ENCODE measurements at regions not wholly inside any gene's neighbourhood (a gene's known extent, or its start where the extent isn't known, plus 50 kb on each side); places are given as distances from the start of the nearest gene placed in this dataset.
"Not testable (repeated sequence)": the region's sequence is repeated elsewhere in the genome, so short reads cannot be mapped to it uniquely, and the experiment has no call there.

DNA sequence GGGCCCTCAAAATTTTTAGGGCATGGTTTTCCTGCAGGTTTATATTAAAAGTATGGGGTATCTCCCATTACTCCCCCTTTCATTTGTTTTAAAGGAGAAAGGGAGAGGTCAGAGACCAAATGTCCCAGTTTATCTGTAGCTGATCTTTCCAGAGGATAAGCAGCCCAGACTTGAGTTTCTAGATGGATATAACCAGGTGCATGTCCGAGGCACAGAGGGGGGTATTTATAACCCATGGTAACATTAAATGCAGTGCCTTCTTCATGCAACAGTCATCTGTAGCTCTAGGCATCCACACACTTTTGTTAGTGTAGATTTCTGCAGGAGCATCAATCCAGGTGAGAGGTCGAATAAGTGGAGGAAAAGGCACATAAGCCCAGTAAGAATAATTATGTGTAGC lies 890.3 kb upstream of the GOT2 start:
- not testable (repeated sequence) for DNase-seq (ENCODE audit: low read depth)

DNA sequence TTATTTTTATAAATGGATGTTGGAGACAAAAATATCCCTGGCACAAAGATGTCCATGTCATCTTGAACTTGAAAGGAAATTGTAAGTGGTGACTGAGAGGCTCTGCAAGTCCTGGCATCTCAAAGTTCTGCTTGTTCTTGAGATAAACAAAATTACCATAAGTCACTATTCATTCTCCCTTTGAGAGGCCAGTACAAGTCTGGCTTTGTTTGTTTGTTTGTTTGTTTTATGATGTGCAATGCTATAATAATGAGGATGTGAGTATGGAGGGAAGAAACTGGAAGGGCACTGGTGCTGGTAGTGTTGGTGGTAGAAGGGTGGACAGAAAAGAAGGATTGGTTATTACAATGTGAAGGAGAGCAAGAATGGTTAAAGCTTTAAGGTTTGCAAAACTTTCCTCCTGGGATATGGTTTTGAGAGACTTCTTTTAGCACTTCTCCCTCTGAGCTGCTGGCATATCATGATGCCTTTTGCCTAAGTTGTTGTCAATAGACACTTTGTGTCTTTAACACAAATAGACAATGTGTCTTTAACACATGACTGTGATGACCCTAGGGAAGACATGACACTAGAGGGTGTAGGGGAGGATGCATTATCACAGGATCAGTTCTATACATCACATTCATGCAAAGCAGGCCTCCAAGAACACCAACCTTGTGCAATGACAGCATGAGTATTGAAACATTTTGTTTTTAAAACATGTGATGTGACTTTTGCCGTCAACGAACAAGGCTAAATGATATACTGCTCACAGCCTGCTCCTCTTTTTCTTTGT lies 880.5 kb upstream of the GOT2 start:
- DNase-seq (ENCODE audit: low read depth), result no peak

GRCh38 chr16:59612910-59613620 lies 878.9 kb upstream of the GOT2 start:
- DNase-seq (ENCODE audit: low read depth), result not testable (repeated sequence)

GRCh38 chr16:59612094-59612493 lies 878.0 kb upstream of the GOT2 start:
- DNase-seq (ENCODE audit: low read depth), result no peak

DNA sequence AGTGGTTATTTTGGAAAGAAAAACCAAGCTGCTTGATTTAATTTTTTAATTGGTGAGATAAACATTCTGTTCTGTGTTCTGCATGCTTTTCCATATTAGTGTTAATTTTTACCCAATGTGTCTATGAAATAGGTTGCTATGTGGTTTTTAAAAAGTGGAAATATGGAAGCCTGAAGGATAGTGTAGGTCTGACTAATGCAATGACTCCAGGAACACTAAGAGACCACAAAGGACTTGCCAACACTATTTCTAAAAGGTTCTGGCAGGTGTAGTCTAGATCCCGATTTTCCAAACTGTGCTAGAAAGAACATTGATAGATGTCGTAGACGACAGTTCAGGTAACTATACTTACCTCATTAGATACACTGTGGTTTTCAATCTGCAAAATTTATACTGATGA lies 877.4 kb upstream of the GOT2 start:
- DNase-seq (ENCODE audit: low read depth), result peak; percentile 59

DNA sequence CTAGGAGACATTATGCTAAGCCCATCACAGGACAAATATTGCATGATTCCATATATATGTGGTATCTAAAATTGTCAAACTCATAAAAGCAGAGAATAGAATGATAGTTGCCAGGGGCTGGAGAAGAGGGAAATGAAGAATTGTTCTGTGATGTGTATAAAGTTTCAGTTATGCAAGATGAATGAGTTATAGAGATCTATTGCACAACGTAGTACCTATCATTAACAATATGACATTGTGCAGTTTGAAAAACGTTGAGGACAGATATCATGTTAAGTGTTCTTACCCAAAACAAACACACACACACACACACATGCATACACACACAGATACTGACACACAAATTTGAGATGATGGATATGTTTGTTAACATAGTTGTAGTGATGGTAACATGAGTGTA lies 871.6 kb upstream of the GOT2 start:
- peak; percentile 16 for DNase-seq (ENCODE audit: low read depth)

DNA sequence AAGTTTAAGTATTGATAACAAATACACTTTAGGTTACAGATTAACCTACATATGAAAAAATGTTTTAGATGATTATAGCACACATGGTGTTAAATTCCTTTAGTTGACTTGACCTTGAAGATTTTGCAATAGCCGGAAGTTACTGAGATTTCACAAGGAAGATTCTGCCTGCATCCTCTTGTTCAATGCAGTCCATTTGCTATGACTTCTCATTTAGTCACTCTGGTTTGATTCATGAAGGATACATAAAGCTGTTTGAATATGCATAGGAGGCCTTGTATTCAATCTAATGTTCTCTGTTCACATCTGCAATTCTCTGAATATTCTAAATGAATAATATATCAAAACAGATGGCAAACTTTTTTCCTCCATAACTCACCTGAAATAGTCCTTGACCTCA lies 870.2 kb upstream of the GOT2 start:
- peak; percentile 89 for DNase-seq (ENCODE audit: low read depth)

DNA sequence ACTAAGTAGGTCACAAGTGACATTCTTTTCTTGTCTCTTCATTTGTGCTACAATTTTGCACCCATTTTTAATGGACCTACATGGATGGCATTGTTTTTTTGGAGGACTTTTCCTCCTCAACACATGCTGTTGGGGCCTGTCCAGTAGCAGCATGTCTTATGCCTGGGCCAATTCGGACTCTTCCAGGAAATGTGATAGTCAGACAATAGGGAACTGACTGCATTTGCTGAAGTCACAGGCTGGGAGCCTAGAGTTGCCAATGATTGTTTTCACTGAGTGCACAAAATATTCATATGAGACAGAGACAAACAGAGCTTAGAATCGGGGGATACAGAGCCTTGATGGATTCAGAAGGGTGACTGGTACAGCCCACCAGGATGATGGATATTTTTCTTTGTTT lies 867.3 kb upstream of the GOT2 start:
- DNase-seq (ENCODE audit: low read depth), result no peak

DNA sequence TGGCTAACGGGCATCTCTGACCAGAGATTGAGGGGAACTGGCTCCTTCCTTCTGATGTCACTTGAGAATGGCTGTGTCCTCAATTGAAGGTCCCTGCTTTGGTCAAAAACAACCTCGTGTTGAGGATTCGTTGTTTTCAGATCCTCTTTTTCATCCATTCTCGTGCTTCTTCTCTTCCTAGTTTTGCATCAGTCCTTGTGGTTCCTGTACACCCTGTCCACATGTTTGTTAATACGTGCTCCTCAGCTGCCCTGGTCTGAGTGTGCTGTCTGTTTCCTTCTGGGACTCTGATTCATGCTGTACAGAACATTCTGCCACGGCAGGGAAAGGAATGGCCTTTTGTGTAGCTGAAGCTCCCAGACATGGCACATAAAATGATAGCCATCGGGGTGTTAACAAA lies 863.2 kb upstream of the GOT2 start:
- DNase-seq (ENCODE audit: low read depth), result peak; percentile 55

- DNase-seq (ENCODE audit: low read depth), result no peak
These were observed 862.6 kb upstream of the GOT2 start for GRCh38 chr16:59596693-59597092.

- peak; percentile 88 for DNase-seq (ENCODE audit: low read depth)
These were observed 859.1 kb upstream of the GOT2 start for GRCh38 chr16:59593194-59593661.

- peak; percentile 62 for DNase-seq (ENCODE audit: low read depth)
These were observed 857.4 kb upstream of the GOT2 start for GRCh38 chr16:59591480-59591879.

DNA sequence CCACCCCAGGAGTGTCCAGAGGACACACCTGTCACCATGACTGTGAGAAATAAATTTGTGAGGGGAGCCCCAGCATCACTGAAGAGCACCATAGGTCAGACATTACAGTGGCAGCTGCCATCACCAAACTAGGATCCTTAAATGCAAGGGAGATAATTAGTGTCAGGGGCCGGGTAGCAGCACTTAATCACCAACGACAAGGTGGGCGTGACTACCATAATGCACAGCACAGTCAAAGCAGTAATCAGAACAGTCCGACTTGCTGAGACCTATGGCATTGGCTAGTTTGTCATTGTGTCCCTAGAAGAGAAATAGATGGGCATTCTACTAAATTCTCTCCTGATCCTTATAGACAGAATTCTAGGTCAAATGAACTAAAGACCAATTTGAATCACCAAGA lies 856.7 kb upstream of the GOT2 start:
- no peak for DNase-seq (ENCODE audit: low read depth)

GRCh38 chr16:59586331-59586730 lies 852.2 kb upstream of the GOT2 start:
- no peak for DNase-seq (ENCODE audit: low read depth)

- peak; percentile 30 for DNase-seq (ENCODE audit: low read depth)
These were observed 840.2 kb upstream of the GOT2 start for GRCh38 chr16:59574296-59574695.

DNA sequence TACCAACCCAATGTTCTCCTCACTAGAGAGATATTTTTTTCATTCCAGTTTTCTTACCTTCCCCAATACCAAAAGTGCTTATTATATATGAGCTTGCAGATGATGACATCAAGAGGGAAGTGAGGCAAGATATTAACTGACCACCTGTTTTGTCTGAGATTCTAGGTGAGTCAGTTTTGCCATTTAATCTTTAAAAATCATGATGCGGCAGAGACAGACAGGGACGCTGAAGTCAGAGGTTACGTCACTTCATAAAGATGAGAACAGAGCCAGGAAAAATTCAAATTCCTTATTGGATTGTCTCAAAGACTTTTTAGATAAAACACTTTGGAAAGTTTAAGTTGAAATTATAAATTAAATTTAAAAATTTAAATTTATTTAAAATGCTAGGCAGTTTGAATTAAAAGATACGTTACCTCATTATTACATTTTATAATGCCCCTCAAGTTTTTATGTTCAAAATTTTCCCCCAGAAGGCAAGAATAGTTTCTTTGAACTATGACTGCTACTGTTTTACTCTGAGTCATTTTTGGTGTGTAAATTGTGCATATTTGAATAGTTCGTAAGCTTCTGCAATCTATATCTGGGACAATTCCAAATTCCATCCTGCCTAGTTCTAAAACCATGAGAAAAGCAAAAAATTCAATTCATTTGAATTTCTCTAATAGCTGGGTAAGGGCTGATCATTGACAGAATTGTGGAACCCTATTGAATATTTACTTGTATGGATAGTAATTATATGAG lies 839.6 kb upstream of the GOT2 start:
- peak; percentile 95 for DNase-seq (ENCODE audit: low read depth)

- no peak for DNase-seq (ENCODE audit: low read depth)
These were observed 833.4 kb upstream of the GOT2 start for GRCh38 chr16:59567496-59567895.

- DNase-seq (ENCODE audit: low read depth), result no peak
These were observed 832.3 kb upstream of the GOT2 start for GRCh38 chr16:59566446-59566845.

DNA sequence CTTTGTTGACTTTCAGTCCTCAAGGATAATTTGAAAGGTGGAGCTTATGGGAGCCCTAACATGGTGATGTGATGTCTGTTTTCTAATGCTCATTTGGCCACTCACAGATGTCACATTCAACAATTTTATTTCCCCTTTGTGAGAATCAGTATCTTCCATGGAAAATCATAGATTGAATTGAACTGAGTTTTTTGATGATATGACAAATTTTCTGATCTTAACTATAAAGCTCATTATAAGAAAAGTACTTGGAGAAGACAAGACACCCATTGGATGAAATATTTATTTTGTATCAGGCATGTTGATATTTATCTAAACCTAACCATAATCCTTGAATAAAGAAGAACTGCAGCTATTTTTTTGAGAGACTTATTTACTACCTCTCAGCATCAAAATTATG lies 824.6 kb upstream of the GOT2 start:
- no peak for DNase-seq (ENCODE audit: low read depth)

- no peak for DNase-seq (ENCODE audit: low read depth)
These were observed 818.0 kb upstream of the GOT2 start for GRCh38 chr16:59552164-59552563.

DNA sequence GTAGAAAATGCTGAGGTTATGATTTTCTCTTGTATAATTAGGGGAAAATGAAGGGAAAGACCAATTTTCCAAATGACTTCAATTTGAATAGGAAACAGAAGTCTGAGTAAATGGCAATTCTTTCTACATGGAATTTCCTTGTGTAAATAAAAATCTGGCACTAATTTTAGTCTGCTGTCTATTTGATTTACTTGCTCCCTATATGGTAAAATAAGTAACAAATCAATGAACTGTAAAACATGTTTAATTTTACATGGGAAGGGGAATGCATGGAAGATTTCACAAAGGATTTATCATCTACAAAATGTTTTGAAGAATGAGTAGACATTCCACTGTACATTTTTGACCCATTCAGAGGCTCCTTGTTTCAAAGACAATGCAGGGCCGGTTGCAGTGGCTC lies 811.6 kb upstream of the GOT2 start:
- no peak for DNase-seq (ENCODE audit: low read depth)

DNA sequence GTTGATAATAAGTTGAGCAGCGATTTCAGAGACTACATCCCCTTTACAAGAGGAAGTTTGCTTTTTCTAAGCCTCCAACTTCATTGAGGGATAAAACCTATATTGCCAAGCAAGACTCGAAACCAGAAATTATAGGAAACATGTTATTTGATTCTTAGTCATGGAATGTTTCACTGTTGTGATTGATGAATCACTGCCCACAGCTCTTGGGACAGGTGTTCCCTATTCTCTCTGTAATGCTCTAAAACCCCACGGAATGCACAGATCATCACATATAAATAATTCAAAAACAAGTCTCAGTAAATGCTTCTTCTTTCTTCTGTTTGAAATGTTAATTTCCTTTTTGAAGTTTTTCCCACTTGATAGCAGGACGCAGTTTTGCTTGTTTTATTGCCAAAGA lies 809.5 kb upstream of the GOT2 start:
- peak; percentile 88 for DNase-seq (ENCODE audit: low read depth)

- DNase-seq (ENCODE audit: low read depth), result peak; percentile 43
These were observed 806.5 kb upstream of the GOT2 start for GRCh38 chr16:59540621-59541020.
